ENCODE measurements at regions not wholly inside any gene's neighbourhood (a gene's known extent, or its start where the extent isn't known, plus 50 kb on each side); places are given as distances from the start of the nearest gene placed in this dataset.

DNA sequence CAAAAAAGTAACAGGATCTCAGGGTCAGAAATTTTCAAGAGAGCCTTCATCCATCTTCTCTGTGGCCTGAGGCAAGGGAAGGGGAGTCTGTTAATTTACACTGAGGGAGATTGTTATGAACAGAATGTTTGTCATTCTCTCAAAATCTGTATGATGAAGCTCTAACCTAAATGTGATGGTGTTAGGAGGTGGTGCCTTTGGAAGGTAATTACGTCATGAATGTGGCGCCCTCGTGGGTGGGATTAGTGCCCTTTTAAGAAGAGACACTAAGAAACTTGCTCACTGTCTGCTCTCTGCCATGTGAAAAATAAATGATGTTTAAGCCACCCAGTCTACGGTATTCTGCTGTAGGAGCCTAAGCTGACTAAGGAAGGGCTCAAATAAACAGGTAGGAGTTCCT lies 521.6 kb downstream of the SNAPC1 start:
- DNase-seq: no peak

DNA sequence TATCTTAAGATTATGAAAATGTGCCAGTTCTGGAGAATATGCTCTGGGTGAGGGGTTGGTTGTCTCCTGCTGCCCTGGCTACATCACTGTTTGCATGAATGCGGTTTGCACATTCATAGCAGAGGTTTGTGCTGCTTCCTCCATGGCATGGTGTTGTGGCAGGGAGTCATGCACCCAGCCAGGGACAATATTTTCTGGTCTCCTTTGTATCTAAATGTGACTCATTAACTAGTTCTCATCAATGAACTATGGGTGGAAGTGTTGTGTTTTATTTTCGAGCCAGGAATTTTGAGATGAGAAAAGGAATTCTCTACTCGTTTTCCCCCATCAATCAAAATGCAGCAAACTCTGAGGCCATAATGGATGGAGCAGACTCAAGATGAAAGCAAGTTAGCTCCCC lies 527.3 kb downstream of the SNAPC1 start:
- no peak for DNase-seq

GRCh38 chr14:62301080-62301479 lies 538.9 kb downstream of the SNAPC1 start:
- no peak for DNase-seq

DNA sequence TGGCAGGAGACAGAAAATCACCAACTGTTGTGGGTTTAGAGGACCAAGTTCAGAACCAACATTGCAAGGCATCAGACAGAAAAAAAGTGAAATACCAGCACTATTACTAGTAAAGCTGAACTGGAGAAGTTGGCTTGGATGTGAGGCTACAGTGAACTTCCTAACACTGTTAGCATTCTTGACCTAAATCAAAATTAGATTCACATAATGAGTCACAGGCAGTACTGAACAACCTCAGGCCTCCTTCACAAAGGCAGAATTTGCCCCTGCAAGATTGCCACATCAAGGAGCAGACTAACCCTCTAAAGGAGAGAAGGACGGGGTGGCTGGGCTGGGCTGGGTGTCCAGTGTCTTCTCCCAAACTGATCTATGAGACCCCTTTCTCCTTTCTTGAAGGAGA lies 539.7 kb downstream of the SNAPC1 start:
- no peak for DNase-seq

GRCh38 chr14:62303437-62303836 lies 541.2 kb downstream of the SNAPC1 start:
- DNase-seq: no peak

DNA sequence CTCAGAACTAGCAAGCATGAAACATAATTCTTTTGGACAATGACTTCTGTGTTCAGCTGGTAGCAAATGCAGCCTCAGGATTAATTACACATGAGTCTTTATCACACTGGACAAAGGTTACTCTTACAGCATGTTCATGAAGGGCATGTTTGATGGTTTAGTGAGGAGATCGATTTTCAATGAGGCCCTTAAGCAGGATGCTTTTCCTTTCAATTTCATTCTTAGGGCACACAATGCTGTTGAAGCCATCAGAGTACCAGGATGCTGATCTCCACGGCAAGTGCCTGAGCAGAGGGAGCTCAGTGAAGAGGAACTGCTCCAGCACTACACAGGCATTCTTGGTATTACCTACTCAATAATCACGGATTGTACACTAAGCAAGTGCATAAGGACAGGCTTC lies 542.0 kb downstream of the SNAPC1 start:
- no peak for DNase-seq

DNA sequence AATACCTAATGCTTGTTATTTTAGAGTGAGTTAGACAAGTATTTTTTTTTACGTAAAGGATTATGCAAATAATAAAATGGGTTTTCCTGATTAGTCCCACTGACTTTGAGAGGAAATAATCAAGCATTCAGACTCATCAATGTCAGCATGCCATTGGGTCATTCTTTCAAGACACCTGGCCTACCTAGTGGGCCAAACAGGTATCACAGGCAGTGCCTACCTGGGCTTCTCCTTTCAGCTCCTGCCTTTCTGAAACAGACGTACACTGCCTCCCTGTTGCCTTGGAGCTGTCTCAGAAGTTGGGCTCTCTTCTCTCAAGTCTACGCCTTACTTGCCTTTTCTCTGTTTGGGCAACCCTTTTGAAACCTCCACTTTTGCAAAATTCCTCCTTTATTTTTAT lies 545.6 kb downstream of the SNAPC1 start:
- no peak for DNase-seq

- no peak for DNase-seq
Observed at GRCh38 chr14:62308316-62308715, 546.1 kb downstream of the SNAPC1 start.

- peak; percentile 13 for DNase-seq
Observed at GRCh38 chr14:62308891-62309290, 546.7 kb downstream of the SNAPC1 start.

GRCh38 chr14:62313212-62313611 lies 551.0 kb downstream of the SNAPC1 start:
- DNase-seq: no peak

GRCh38 chr14:62314221-62314620 lies 552.0 kb downstream of the SNAPC1 start:
- DNase-seq: no peak

DNA sequence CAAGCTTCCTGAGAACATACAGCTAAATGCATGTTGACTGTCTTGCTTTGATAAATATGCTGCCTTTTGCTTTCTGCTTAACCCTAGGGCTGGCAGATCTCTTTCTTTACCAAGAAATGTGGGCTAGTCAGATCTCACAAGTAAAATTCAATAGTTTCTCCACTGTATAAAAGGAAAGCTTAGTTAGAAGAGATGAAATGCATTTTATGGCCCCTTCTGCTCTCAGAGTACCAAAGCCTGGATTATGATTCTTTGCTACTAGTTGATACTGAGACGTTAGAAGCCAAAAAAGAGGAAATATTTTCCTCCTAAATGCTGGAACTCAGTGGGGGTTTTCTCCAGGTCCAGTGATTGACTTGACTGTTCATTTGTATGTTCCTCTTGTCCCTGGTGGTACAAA lies 552.7 kb downstream of the SNAPC1 start:
- no peak for DNase-seq

GRCh38 chr14:62315631-62316030 lies 553.4 kb downstream of the SNAPC1 start:
- no peak for DNase-seq

GRCh38 chr14:62322216-62322615 lies 560.0 kb downstream of the SNAPC1 start:
- DNase-seq: no peak

DNA sequence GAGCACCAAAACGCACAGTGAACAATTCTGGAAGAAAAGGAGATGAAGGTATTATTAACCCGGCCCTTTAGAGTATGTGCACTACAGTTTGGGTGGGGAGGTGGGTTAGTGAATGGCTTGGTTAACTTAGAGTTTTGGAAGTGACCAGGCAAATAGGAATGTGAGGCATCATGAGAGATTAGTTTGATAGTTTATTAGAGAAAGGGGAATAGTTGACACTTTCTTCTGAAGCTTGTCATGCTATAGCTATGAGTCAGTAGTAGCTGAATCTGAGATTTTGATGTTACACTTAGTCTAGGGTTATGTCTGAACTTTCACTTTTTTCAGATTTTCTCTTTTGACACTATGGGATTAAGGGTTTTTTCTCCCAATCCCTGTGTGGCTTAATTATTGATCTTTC lies 567.2 kb downstream of the SNAPC1 start:
- no peak for DNase-seq

DNA sequence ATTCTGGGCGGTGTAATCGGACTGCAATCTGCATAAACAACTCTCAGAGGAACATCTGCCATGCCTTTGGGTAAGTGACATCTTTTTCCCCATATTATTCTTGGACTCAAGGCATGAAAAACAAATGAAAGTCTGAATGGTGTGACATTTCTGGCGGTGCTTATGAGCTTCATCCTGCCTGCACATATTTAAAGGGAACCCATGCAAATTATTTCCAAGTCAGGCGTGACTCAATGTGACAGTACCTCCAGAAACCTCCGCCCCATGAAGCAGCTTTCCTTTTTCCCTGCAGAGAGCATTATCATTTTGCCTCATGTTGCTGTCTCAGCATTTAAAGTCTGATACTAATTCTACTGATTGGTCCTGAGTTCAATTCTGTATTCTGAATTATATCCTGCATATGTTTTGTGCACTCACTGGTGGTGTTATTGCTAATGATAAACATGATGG lies 585.4 kb downstream of the SNAPC1 start:
- DNase-seq: no peak

DNA sequence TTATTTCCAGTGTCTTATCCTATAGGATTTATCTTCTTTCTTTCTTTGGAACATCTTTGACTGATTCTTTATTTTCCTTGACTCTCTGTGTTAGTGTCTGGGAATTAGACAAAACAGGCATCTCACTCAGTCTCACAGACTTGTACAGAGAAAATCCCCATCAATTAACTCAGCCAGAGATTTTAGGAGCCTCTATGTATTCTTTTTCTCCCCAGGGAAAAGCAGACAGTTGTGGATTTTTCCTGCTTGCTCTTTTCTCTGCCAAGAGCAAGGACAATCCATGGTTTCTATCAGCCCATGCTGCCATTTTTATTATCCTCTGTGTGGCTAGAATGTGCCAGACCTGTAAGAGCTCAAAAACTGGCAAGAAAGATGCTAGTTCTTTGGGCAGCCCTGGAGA lies 595.1 kb downstream of the SNAPC1 start:
- DNase-seq: no peak

GRCh38 chr14:62364161-62364560 lies 601.9 kb downstream of the SNAPC1 start:
- DNase-seq: no peak

- no peak for DNase-seq
Observed at GRCh38 chr14:62364800-62365280, 602.6 kb downstream of the SNAPC1 start.

- no peak for DNase-seq
Observed at GRCh38 chr14:62369919-62370560, 607.8 kb downstream of the SNAPC1 start.

GRCh38 chr14:62373944-62374343 lies 611.7 kb downstream of the SNAPC1 start:
- no peak for DNase-seq

- no peak for DNase-seq
Observed at GRCh38 chr14:62378057-62378456, 615.8 kb downstream of the SNAPC1 start.

DNA sequence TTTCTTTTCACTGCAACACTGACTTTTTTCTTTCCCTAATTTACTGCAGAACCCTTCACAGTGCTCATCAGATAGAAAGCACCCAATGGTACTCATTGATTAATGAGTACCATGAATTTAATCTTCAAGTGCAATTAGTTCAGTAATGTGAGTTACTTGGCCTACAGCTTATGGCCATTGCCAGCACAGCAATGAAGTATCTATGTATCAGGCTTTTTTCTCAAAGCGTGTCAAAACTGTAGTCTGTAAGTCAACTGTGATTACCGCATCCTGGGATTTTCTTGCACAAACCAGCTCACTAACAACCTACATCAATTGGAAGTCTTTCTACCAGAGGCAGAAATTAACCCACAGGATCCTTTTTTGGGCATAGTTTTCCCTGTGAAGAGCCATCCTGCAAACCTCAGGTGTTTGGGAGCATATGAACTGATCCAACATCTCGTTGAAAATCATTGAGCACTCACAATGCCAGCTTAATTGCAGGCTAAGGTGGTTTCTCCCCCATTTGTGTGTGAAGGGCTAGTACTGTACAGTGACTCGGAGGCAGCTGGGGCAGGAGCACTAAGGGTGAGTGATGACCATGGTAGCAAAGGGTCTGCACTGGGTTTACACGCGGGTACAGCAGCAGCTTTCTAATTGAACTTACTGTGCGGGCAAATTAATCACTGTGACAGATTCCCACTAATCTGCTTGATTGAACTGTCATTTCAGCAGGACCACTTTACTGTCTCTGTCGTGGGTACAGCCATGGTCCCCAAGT lies 619.3 kb downstream of the SNAPC1 start:
- DNase-seq: no peak

- no peak for DNase-seq
Observed at GRCh38 chr14:62409169-62409568, 636.1 kb downstream of the KCNH5 start.

All from left kidney (tissue), 1 donor.